Caco-2 (cell line): ENCODE measurements at regions not wholly inside any gene's neighbourhood (a gene's known extent, or its start where the extent isn't known, plus 50 kb on each side); places are given as distances from the start of the nearest gene placed in this dataset.

ENCODE experiments used
- BruUV-seq: library from RNA; stranded (reverse); fragments of 400-500 nt; replicated peaks from 2 replicates; lab custom pipeline; 2021; lab: Mats Ljungman, UMichigan
- CTCF ChIA-PET: fragments of 300-600 bp; sonication (Branson Sonifier 250); formaldehyde crosslinking; loops from one replicate; lab custom pipeline; 2022; ENCODE audit warnings: antibody characterized with exemption; lab: Charles Lee
- POLR2A ChIA-PET: fragments of 300-600 bp; sonication (Branson Sonifier 250); formaldehyde crosslinking; loops from one replicate; lab custom pipeline; 2022; ENCODE audit warnings: antibody characterized with exemption; lab: Charles Lee
- DNase-seq, 2 experiments: peaks; one replicate each; pipeline versions ENCODE4 v3.0.0 to v3.0.0-alpha.2; 2020 to 2022
- H3K27me3 ChIP-seq: replicated peaks from 2 replicates; pipeline ENCODE4 v1.6.0; 2011; ENCODE audit warnings: low read length; ENCODE audit not compliant: control insufficient read depth, insufficient read depth
- H3K36me3 ChIP-seq: 2 replicates; pipeline ENCODE4 v1.5.1; 2011; ENCODE audit warnings: low read length; ENCODE audit not compliant: control insufficient read depth, insufficient read depth
- H3K4me1 ChIP-seq: fragments of 250-450 bp; sonication (Bioruptor Pico); 2 replicates; pipeline ENCODE4 v1.5.1; 2020; ENCODE audit warnings: mild to moderate bottlenecking
- H3K4me3 ChIP-seq: 2 replicates; pipeline ENCODE4 v1.5.1; 2011; ENCODE audit warnings: low read depth, mild to moderate bottlenecking, control low read depth, low read length
- H3K9me3 ChIP-seq: fragments of 250-450 bp; sonication (Bioruptor Pico); 2 replicates; pipeline ENCODE4 v1.5.1; 2020; ENCODE audit warnings: mild to moderate bottlenecking, moderate library complexity
- H3K27ac Mint-ChIP-seq: one replicate; pipeline ENCODE4 v1.8.0; 2022; ENCODE audit warnings: mixed read lengths; ENCODE audit not compliant: unreplicated experiment
- H3K27me3 Mint-ChIP-seq: one replicate; pipeline ENCODE4 v1.8.0; 2022; ENCODE audit warnings: mixed read lengths; ENCODE audit not compliant: insufficient read depth, unreplicated experiment
- H3K36me3 Mint-ChIP-seq: one replicate; pipeline ENCODE4 v1.8.0; 2022; ENCODE audit warnings: mild to moderate bottlenecking, mixed read lengths; ENCODE audit not compliant: insufficient read depth, unreplicated experiment
- H3K4me1 Mint-ChIP-seq: one replicate; pipeline ENCODE4 v1.8.0; 2022; ENCODE audit warnings: low read depth, mixed read lengths; ENCODE audit not compliant: unreplicated experiment
- H3K4me3 Mint-ChIP-seq: one replicate; pipeline ENCODE4 v1.8.0; 2022; ENCODE audit warnings: mild to moderate bottlenecking, moderate library complexity, mixed read lengths; ENCODE audit not compliant: unreplicated experiment
- H3K9me3 Mint-ChIP-seq: one replicate; pipeline ENCODE4 v1.8.0; 2022; ENCODE audit warnings: mixed read lengths; ENCODE audit not compliant: unreplicated experiment
- CTCF ChIP-seq, 2 experiments: fragments of 200-600 bp in 1 of 2; IDR thresholded peaks; 1 replicate in 1 of 2; 2 replicates in 1 of 2; pipeline versions ENCODE4 v1.5.1 to v1.8.0; 2011 to 2022; ENCODE audit warnings: antibody characterized with exemption in 1 of 2, control low read depth in 1 of 2, inconsistent platforms in 1 of 2, low read depth in 1 of 2, low read length in 1 of 2, mild to moderate bottlenecking in 1 of 2, moderate library complexity in 1 of 2; ENCODE audit not compliant: insufficient read depth in 1 of 2, severe bottlenecking in 1 of 2, unreplicated experiment in 1 of 2
- intact Hi-C: fragments of 100-400 bp; cut with micrococcal nuclease; formaldehyde crosslinking; loops from one replicate; pipeline ENCODE4 v1.10.0; 2022; ENCODE audit not compliant: unreplicated experiment

- no peak overlapping the region for H3K27ac Mint-ChIP-seq
- ChIA-PET CTCF (interaction anchor here (1.5 kb wide), 1 partner anchor 12 kb away, joined by 3 read pairs; no protein-coding TSS in a partner anchor), POLR2A (no interaction called here)
- H3K27me3 Mint-ChIP-seq: peaks cover 4% of the 10 kb centered on the region
- Histone ChIP-seq H3K27me3 (no peaks in the 10 kb centered on the region), H3K4me3 (no peak overlapping the region), H3K36me3 (no peaks in the 10 kb centered on the region), H3K9me3 (no peaks in the 10 kb centered on the region), H3K4me1 (no peaks in the 10 kb centered on the region)
- no peak for TF ChIP-seq CTCF (IDR thresholded peaks at IDR 0.05; ENCODE audit: insufficient read depth in 1 of 2, low read depth in 1 of 2, low read length in 1 of 2, severe bottlenecking in 1 of 2, unreplicated experiment in 1 of 2)
- no peaks in the 10 kb centered on the region for H3K36me3 Mint-ChIP-seq
- no peaks in the 10 kb centered on the region for H3K9me3 Mint-ChIP-seq
- intact Hi-C loops: no loop called here
- H3K4me1 Mint-ChIP-seq: no peaks in the 10 kb centered on the region
- H3K4me3 Mint-ChIP-seq: no peak overlapping the region
- no peak for DNase-seq
- BruUV-seq: no TSS peak
Observed at GRCh38 chr2:12421046-12421445, 295.7 kb upstream of the TRIB2 start.

- no peaks in the 10 kb centered on the region for H3K4me1 ChIP-seq
- peaks cover 9% of the 10 kb centered on the region for H3K27me3 Mint-ChIP-seq
- no peak overlapping the region for H3K4me3 ChIP-seq
- no peak overlapping the region for H3K4me3 Mint-ChIP-seq
- no peak for TF ChIP-seq CTCF (IDR thresholded peaks at IDR 0.05; ENCODE audit: insufficient read depth in 1 of 2, low read depth in 1 of 2, low read length in 1 of 2, severe bottlenecking in 1 of 2, unreplicated experiment in 1 of 2)
- intact Hi-C loops: no loop called here
- no peaks in the 10 kb centered on the region for H3K27me3 ChIP-seq
- ChIA-PET CTCF (no interaction called here), POLR2A (no interaction called here)
- H3K27ac Mint-ChIP-seq: no peak overlapping the region
- no peaks in the 10 kb centered on the region for H3K36me3 Mint-ChIP-seq
- H3K36me3 ChIP-seq: no peaks in the 10 kb centered on the region
- BruUV-seq: no TSS peak
- DNase-seq: no peak
- H3K9me3 ChIP-seq: no peaks in the 10 kb centered on the region
- H3K9me3 Mint-ChIP-seq: no peaks in the 10 kb centered on the region
- H3K4me1 Mint-ChIP-seq: no peaks in the 10 kb centered on the region
Observed at GRCh38 chr2:12424219-12424618, 292.5 kb upstream of the TRIB2 start.

- intact Hi-C loops: no loop called here
- H3K4me3 ChIP-seq: no peak overlapping the region
- no peaks in the 10 kb centered on the region for H3K4me1 ChIP-seq
- H3K9me3 ChIP-seq: no peaks in the 10 kb centered on the region
- no peaks in the 10 kb centered on the region for H3K4me1 Mint-ChIP-seq
- no peak for TF ChIP-seq CTCF (IDR thresholded peaks at IDR 0.05; ENCODE audit: insufficient read depth in 1 of 2, low read depth in 1 of 2, low read length in 1 of 2, severe bottlenecking in 1 of 2, unreplicated experiment in 1 of 2)
- H3K27me3 Mint-ChIP-seq: peaks cover 9% of the 10 kb centered on the region
- no peaks in the 10 kb centered on the region for H3K27me3 ChIP-seq
- no peak overlapping the region for H3K4me3 Mint-ChIP-seq
- no peaks in the 10 kb centered on the region for H3K36me3 ChIP-seq
- ChIA-PET CTCF (no interaction called here), POLR2A (no interaction called here)
- no TSS peak for BruUV-seq
- DNase-seq: no peak
- no peaks in the 10 kb centered on the region for H3K36me3 Mint-ChIP-seq
- H3K27ac Mint-ChIP-seq: no peak overlapping the region
- H3K9me3 Mint-ChIP-seq: no peaks in the 10 kb centered on the region
Observed at GRCh38 chr2:12424809-12425208, 291.9 kb upstream of the TRIB2 start.
